ENCODE measurements at regions not wholly inside any gene's neighbourhood (a gene's known extent, or its start where the extent isn't known, plus 50 kb on each side); places are given as distances from the start of the nearest gene placed in this dataset.

DNA sequence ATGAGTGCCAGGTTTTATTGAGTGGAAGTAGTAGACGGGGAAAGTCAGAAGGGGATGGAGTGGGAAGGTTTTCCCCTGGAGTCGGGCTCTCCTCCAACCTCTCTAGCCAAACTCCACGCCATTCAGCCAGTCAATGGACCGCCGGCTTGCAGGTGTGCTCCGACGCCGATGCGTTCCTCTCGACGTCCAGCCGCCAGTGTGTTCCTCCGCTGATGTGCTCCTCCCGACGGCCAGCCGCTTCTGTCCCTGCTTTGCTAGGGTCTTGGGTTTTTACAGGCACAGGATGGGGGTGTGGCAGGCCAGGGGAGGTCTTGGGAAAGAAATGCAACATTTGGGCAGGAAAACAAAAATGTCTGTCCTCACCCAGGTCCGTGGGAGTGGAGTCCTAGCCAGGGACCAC lies 94.3 kb upstream of the TEX51 start:
- no peak overlapping the region for H3K4me3 ChIP-seq (ENCODE audit: extremely low read depth, insufficient read depth, low read length, poor library complexity, severe bottlenecking)
- H3K4me1 ChIP-seq (ENCODE audit: control insufficient read depth, insufficient read depth, low read length, poor library complexity, severe bottlenecking) = peaks cover 6% of the 10 kb centered on the region
- no peaks in the 10 kb centered on the region for H3K9me3 ChIP-seq (ENCODE audit: control insufficient read depth, low read length)
- H3K36me3 ChIP-seq (ENCODE audit: control insufficient read depth, insufficient read depth, low read length) = no peaks in the 10 kb centered on the region
- WGBS, 2 experiments (ENCODE audit: insufficient coverage in 2 of 2) = 82 to 92% methylated on average over 12 to 17 of the region's 17 CpGs
- H3K27ac ChIP-seq (ENCODE audit: low read depth, low read length, severe bottlenecking) = no peak overlapping the region

DNA sequence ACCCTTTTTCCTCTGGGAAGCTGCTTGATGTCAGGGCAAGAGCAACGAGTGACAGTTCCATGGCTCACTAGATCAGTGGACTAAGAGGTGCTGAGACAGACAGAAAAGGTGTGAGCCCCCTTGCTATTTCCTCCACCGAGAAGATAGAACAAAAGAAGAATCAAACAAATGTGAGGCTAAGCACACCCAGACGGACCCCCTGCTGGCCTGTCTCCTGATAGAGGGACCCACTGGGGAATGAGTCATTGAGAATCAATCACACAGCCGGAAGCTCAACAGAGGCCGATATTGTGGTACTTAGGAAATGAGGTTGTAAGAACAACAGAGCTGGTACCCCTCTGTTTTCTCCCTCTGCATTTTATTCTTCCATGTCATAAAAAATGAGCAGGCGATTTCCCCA lies 89.8 kb upstream of the TEX51 start:
- H3K27ac ChIP-seq (ENCODE audit: low read depth, low read length, severe bottlenecking) = no peak overlapping the region
- H3K36me3 ChIP-seq (ENCODE audit: control insufficient read depth, insufficient read depth, low read length) = no peaks in the 10 kb centered on the region
- 6 to 40% methylated on average over 2 of the region's 6 CpGs for WGBS, 2 experiments (ENCODE audit: insufficient coverage in 2 of 2)
- no peaks in the 10 kb centered on the region for H3K9me3 ChIP-seq (ENCODE audit: control insufficient read depth, low read length)
- H3K4me3 ChIP-seq (ENCODE audit: extremely low read depth, insufficient read depth, low read length, poor library complexity, severe bottlenecking) = no peak overlapping the region
- peaks cover 8% of the 10 kb centered on the region for H3K4me1 ChIP-seq (ENCODE audit: control insufficient read depth, insufficient read depth, low read length, poor library complexity, severe bottlenecking)

DNA sequence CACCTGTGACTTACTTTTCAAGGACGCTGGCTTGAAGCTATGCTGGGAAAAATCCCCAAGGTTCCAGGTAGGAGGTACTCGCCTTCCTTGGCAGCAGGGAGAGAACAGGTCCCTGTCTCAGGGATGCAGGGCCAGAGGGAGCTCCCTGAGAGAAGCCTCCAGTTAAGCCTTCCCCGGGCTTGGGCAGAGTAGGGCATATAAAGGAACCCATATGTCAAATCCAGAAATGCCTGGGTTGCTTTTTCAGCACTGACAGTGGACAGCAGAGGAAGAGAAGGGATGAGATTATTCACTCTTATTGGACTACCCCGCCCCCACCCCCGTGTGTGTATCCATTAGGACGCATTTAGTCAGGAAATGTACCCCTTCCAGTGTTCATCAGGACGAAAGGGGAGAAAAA lies 89.3 kb upstream of the TEX51 start:
- no peaks in the 10 kb centered on the region for H3K9me3 ChIP-seq (ENCODE audit: control insufficient read depth, low read length)
- no peak overlapping the region for H3K4me3 ChIP-seq (ENCODE audit: extremely low read depth, insufficient read depth, low read length, poor library complexity, severe bottlenecking)
- H3K36me3 ChIP-seq (ENCODE audit: control insufficient read depth, insufficient read depth, low read length) = no peaks in the 10 kb centered on the region
- peaks cover 8% of the 10 kb centered on the region for H3K4me1 ChIP-seq (ENCODE audit: control insufficient read depth, insufficient read depth, low read length, poor library complexity, severe bottlenecking)
- 39 to 48% methylated on average over 3 to 5 of the region's 7 CpGs for WGBS, 2 experiments (ENCODE audit: insufficient coverage in 2 of 2)
- no peak overlapping the region for H3K27ac ChIP-seq (ENCODE audit: low read depth, low read length, severe bottlenecking)

DNA sequence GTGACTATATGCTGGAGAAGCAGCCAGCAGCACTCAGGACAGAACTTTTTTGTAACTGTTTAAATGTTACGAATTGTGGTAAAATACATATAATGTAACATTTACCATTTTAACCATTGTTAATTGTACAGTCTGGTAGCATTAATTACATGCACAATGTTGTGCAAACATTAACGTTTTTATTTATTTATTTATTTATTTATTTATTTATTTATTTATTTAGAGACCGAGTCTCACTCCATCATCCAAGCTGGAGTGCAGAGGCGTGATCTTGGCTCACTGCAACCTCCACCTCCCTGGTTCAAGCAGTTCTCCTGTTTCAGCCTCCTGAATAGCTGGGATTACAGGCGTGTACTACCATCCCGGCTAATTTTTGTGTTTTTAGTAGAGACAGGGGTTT lies 88.7 kb upstream of the TEX51 start:
- H3K9me3 ChIP-seq (ENCODE audit: control insufficient read depth, low read length) = no peaks in the 10 kb centered on the region
- H3K36me3 ChIP-seq (ENCODE audit: control insufficient read depth, insufficient read depth, low read length) = no peaks in the 10 kb centered on the region
- H3K4me3 ChIP-seq (ENCODE audit: extremely low read depth, insufficient read depth, low read length, poor library complexity, severe bottlenecking) = no peak overlapping the region
- 76 to 92% methylated on average over 2 of the region's 6 CpGs for WGBS, 2 experiments (ENCODE audit: insufficient coverage in 2 of 2)
- peaks cover 8% of the 10 kb centered on the region for H3K4me1 ChIP-seq (ENCODE audit: control insufficient read depth, insufficient read depth, low read length, poor library complexity, severe bottlenecking)
- no peak overlapping the region for H3K27ac ChIP-seq (ENCODE audit: low read depth, low read length, severe bottlenecking)

DNA sequence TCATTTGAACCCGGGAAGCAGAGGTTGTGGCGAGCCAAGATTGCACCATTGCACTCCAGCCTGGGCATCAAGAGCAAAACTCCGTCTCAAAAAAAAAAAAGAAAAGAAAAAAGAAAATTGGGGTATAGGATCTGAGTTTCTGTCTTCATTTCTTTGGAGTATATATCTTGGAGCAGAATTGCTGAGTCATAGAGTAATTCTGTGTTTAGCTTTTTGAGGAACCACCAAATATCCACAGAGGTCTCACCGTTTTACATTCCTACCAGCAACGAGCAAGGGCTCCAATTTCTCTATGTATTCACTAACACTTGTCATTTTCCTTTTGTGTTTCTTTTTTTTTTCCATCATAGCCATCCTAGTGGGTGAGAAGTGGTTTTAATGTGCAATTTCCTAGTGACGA lies 87.6 kb upstream of the TEX51 start:
- WGBS, 2 experiments (ENCODE audit: insufficient coverage in 2 of 2) = 93 to 100% methylated on average over 2 to 3 of the region's 6 CpGs
- no peak overlapping the region for H3K27ac ChIP-seq (ENCODE audit: low read depth, low read length, severe bottlenecking)

DNA sequence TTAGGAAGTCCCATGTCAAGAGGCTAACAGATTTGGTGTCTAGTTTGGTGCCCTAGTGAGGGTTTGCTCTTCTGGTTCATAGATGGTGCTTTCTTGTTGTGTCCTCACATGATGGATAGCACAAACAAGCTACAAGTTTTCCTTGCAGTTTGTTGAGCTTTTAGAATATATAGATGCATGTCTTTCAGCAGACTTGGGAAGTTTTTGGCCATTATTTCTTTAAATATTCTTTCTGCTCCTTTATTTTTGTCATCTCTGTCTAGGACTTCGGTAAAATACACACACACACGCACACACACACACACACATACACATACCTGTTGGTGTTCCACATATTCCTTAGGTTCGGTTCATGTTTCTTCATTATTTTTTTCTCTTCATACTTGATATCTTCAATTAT lies 81.5 kb upstream of the TEX51 start:
- Histone ChIP-seq H3K4me1 (ENCODE audit: control insufficient read depth, insufficient read depth, low read length, poor library complexity, severe bottlenecking) (no peaks in the 10 kb centered on the region), H3K36me3 (ENCODE audit: control insufficient read depth, insufficient read depth, low read length) (no peaks in the 10 kb centered on the region), H3K27ac (ENCODE audit: low read depth, low read length, severe bottlenecking) (no peak overlapping the region), H3K9me3 (ENCODE audit: control insufficient read depth, low read length) (no peaks in the 10 kb centered on the region), H3K4me3 (ENCODE audit: extremely low read depth, insufficient read depth, low read length, poor library complexity, severe bottlenecking) (no peak overlapping the region)
- WGBS, 2 experiments (ENCODE audit: insufficient coverage in 2 of 2) = 90 to 91% methylated on average over 3 of the region's 3 CpGs

More for the DNA sequence above, 87.6 kb upstream of the TEX51 start:
- H3K36me3 ChIP-seq (ENCODE audit: control insufficient read depth, insufficient read depth, low read length) = no peaks in the 10 kb centered on the region
- peaks cover 8% of the 10 kb centered on the region for H3K4me1 ChIP-seq (ENCODE audit: control insufficient read depth, insufficient read depth, low read length, poor library complexity, severe bottlenecking)
- no peaks in the 10 kb centered on the region for H3K9me3 ChIP-seq (ENCODE audit: control insufficient read depth, low read length)
- no peak overlapping the region for H3K4me3 ChIP-seq (ENCODE audit: extremely low read depth, insufficient read depth, low read length, poor library complexity, severe bottlenecking)

DNA sequence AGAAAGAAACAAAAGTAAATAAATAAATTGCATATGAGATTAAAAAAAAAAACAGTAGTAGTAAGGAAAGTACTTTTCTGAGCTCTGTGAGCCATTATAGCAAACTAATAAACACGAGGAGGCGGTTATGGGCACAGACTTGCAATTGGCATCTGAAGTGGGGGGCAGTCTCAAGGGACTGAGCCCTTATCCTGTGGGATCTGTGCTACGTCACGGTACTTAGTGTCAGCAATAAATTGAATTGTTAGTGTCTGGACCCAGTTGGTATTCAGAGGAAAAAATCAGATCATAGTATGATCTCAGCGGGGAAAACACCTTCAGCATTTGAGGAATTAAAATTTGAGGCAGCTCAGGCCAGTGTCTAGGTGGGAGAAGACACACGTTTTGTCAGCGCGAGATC lies 76.6 kb upstream of the TEX51 start:
- Histone ChIP-seq H3K4me3 (ENCODE audit: extremely low read depth, insufficient read depth, low read length, poor library complexity, severe bottlenecking) (no peak overlapping the region), H3K27ac (ENCODE audit: low read depth, low read length, severe bottlenecking) (no peak overlapping the region), H3K36me3 (ENCODE audit: control insufficient read depth, insufficient read depth, low read length) (no peaks in the 10 kb centered on the region), H3K4me1 (ENCODE audit: control insufficient read depth, insufficient read depth, low read length, poor library complexity, severe bottlenecking) (no peaks in the 10 kb centered on the region), H3K9me3 (ENCODE audit: control insufficient read depth, low read length) (no peaks in the 10 kb centered on the region)
- WGBS, 2 experiments (ENCODE audit: insufficient coverage in 2 of 2) = 91 to 97% methylated on average over 5 of the region's 8 CpGs

DNA sequence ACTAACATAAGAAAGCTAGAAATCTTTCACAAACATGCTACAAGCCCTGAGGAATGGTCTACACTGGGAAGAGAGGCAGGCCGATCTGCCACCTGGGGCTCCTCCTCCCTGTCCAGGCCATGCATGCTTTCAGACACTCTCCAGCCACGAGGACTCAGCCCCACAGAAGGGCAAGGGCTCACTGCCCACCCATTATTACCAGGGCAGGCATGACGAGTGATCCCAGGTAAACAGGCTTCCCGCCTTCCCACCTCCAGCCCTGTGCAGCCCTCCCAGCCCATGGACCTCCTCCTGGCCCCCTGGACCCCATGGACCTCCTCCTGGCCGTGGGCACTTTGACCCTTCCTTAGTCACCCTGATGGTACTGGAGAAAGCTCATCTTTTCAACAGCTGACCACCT lies 75.8 kb upstream of the TEX51 start:
- Histone ChIP-seq H3K27ac (ENCODE audit: low read depth, low read length, severe bottlenecking) (no peak overlapping the region), H3K4me1 (ENCODE audit: control insufficient read depth, insufficient read depth, low read length, poor library complexity, severe bottlenecking) (no peaks in the 10 kb centered on the region), H3K36me3 (ENCODE audit: control insufficient read depth, insufficient read depth, low read length) (no peaks in the 10 kb centered on the region), H3K4me3 (ENCODE audit: extremely low read depth, insufficient read depth, low read length, poor library complexity, severe bottlenecking) (no peak overlapping the region), H3K9me3 (ENCODE audit: control insufficient read depth, low read length) (no peaks in the 10 kb centered on the region)
- WGBS, 2 experiments (ENCODE audit: insufficient coverage in 2 of 2) = 75 to 92% methylated on average over 2 to 5 of the region's 5 CpGs

DNA sequence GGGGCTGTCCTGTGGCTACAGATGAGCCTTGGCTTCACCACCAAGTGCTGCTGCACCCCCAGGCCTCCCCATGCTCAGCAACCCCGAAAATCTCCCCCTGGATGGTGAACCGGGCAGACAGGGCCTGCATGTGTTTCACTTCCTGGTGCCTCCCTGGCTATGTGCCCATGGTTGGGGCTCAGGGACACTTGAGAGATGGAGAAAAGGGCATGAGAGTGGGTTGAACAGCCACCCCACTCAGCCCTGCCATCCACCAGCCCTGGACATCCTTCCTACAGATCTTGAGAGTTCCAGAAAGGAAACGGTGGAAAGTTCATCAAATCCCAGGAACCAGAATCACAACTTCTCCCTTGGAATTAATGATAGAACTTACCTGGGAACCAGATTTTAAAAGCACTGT lies 74.7 kb upstream of the TEX51 start:
- 100% methylated on average over 1 to 2 of the region's 3 CpGs for WGBS, 2 experiments (ENCODE audit: insufficient coverage in 2 of 2)

DNA sequence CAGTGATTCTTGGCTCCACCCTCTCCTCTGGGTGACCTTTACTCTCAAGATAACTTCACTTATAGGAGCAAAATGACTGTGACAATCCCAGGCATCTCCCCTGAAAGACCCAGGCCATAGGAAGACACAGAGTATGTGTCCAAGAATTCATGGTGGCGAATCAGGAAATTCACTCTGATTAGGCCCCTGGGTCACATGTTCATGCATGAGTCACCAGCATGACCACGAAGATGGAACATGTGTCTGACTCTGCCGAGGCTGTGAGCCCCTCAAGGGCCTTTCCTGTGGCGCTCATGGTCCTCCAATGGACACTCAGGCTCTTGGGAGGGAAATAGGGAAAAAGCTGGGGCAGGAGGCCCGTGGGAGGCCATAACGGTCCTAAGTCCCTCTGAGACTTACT lies 74.0 kb upstream of the TEX51 start:
- no peaks in the 10 kb centered on the region for H3K9me3 ChIP-seq (ENCODE audit: control insufficient read depth, low read length)
- no peaks in the 10 kb centered on the region for H3K4me1 ChIP-seq (ENCODE audit: control insufficient read depth, insufficient read depth, low read length, poor library complexity, severe bottlenecking)
- H3K4me3 ChIP-seq (ENCODE audit: extremely low read depth, insufficient read depth, low read length, poor library complexity, severe bottlenecking) = no peak overlapping the region
- 71 to 81% methylated on average over 5 to 6 of the region's 6 CpGs for WGBS, 2 experiments (ENCODE audit: insufficient coverage in 2 of 2)
- H3K36me3 ChIP-seq (ENCODE audit: control insufficient read depth, insufficient read depth, low read length) = no peaks in the 10 kb centered on the region
- H3K27ac ChIP-seq (ENCODE audit: low read depth, low read length, severe bottlenecking) = no peak overlapping the region

More for the DNA sequence above, 74.7 kb upstream of the TEX51 start:
- Histone ChIP-seq H3K4me3 (ENCODE audit: extremely low read depth, insufficient read depth, low read length, poor library complexity, severe bottlenecking) (no peak overlapping the region), H3K9me3 (ENCODE audit: control insufficient read depth, low read length) (no peaks in the 10 kb centered on the region), H3K4me1 (ENCODE audit: control insufficient read depth, insufficient read depth, low read length, poor library complexity, severe bottlenecking) (no peaks in the 10 kb centered on the region), H3K36me3 (ENCODE audit: control insufficient read depth, insufficient read depth, low read length) (no peaks in the 10 kb centered on the region), H3K27ac (ENCODE audit: low read depth, low read length, severe bottlenecking) (no peak overlapping the region)

DNA sequence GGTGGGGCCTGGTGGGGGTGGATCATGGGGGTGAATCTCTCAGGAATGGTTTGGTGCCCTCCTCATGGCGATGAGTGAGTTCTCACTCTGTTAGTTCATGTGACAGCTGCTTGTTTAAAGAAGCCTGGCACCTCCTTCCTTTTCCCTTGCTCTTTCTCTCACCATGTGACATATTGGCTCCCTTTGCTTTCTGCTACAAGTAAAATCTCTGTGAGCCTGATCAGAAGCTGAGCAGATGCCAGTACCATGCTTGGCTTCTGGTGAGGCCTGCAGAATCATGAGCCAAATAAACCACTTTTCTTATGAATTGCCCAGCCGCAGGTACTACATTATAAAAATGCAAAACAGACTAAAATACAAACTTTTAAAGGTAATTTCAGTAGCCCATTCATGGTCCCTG lies 73.4 kb upstream of the TEX51 start:
- Histone ChIP-seq H3K4me3 (ENCODE audit: extremely low read depth, insufficient read depth, low read length, poor library complexity, severe bottlenecking) (no peak overlapping the region), H3K4me1 (ENCODE audit: control insufficient read depth, insufficient read depth, low read length, poor library complexity, severe bottlenecking) (no peaks in the 10 kb centered on the region), H3K36me3 (ENCODE audit: control insufficient read depth, insufficient read depth, low read length) (no peaks in the 10 kb centered on the region), H3K27ac (ENCODE audit: low read depth, low read length, severe bottlenecking) (no peak overlapping the region), H3K9me3 (ENCODE audit: control insufficient read depth, low read length) (no peaks in the 10 kb centered on the region)
- 90 to 100% methylated on average over 1 to 2 of the region's 2 CpGs for WGBS, 2 experiments (ENCODE audit: insufficient coverage in 2 of 2)

Data from mesodermal cell (in vitro differentiated cells).